OCI-LY1 (cell line): ENCODE measurements at regions not wholly inside any gene's neighbourhood (a gene's known extent, or its start where the extent isn't known, plus 50 kb on each side); places are given as distances from the start of the nearest gene placed in this dataset.

ENCODE experiments used
- H2AFZ ChIP-seq: fragments of 200-600 bp; sonication (generic), shearing (Covaris generic); 2 replicates; pipeline ENCODE4 v1.6.0; 2014; ENCODE audit warnings: antibody characterized with exemption, mild to moderate bottlenecking, low read length
- H3F3A ChIP-seq: fragments of 200-600 bp; sonication (generic), shearing (Covaris generic); 2 replicates; pipeline ENCODE4 v1.6.0; 2014; ENCODE audit warnings: mild to moderate bottlenecking, antibody characterized with exemption, low read length, moderate library complexity; ENCODE audit not compliant: insufficient read depth
- H3K27ac ChIP-seq: fragments of 200-600 bp; sonication (generic); 2 replicates; pipeline ENCODE4 v1.5.1; 2014; ENCODE audit warnings: low read length, mixed run types, mild to moderate bottlenecking, low read depth; ENCODE audit not compliant: poor library complexity, severe bottlenecking
- H3K27me3 ChIP-seq: fragments of 200-600 bp; sonication (generic); 2 replicates; pipeline ENCODE4 v1.6.0; 2014; ENCODE audit warnings: antibody characterized with exemption, mild to moderate bottlenecking, low read length, moderate library complexity; ENCODE audit not compliant: insufficient read depth
- H3K36me3 ChIP-seq: fragments of 200-600 bp; sonication (generic); 2 replicates; pipeline ENCODE4 v1.6.1; 2014; ENCODE audit warnings: mild to moderate bottlenecking, antibody characterized with exemption, low read length, moderate library complexity, mixed read lengths; ENCODE audit not compliant: insufficient read depth
- H3K4me1 ChIP-seq: fragments of 200-600 bp; sonication (generic); 2 replicates; pipeline ENCODE4 v1.5.1; 2014; ENCODE audit warnings: mild to moderate bottlenecking, low read length, moderate library complexity; ENCODE audit not compliant: insufficient read depth, severe bottlenecking
- H3K4me2 ChIP-seq: fragments of 200-600 bp; sonication (generic), shearing (Covaris generic); 2 replicates; pipeline ENCODE4 v1.6.1; 2014; ENCODE audit warnings: low read length
- H3K4me3 ChIP-seq: fragments of 200-600 bp; sonication (generic); 2 replicates; pipeline ENCODE4 v1.5.1; 2014; ENCODE audit warnings: low read length, low read depth, mild to moderate bottlenecking, mixed read lengths; ENCODE audit not compliant: poor library complexity, severe bottlenecking
- H3K79me2 ChIP-seq: fragments of 200-600 bp; shearing (Covaris generic); 2 replicates; pipeline ENCODE4 v1.6.1; 2016; ENCODE audit warnings: mixed run types, low read length, mixed read lengths; ENCODE audit not compliant: insufficient read depth
- H3K9ac ChIP-seq: fragments of 200-600 bp; sonication (generic), shearing (Covaris generic); 2 replicates; pipeline ENCODE4 v1.6.1; 2014; ENCODE audit warnings: mild to moderate bottlenecking, low read length, mixed read lengths
- H3K9me2 ChIP-seq: fragments of 200-600 bp; sonication (generic), shearing (Covaris generic); 2 replicates; pipeline ENCODE4 v1.6.1; 2014; ENCODE audit warnings: low read depth, mild to moderate bottlenecking, low read length, mixed read lengths
- H3K9me3 ChIP-seq: fragments of 200-600 bp; shearing (Covaris generic); 2 replicates; pipeline ENCODE4 v1.6.1; 2014; ENCODE audit warnings: low read length, mixed read lengths
- H4K20me1 ChIP-seq: fragments of 200-600 bp; sonication (generic), shearing (Covaris generic); 2 replicates; pipeline ENCODE4 v1.6.0; 2016; ENCODE audit warnings: mild to moderate bottlenecking, low read length; ENCODE audit not compliant: insufficient read depth
- CTCF ChIP-seq: fragments of 200-600 bp; sonication (generic), shearing (Covaris generic); IDR thresholded peaks from 2 replicates; pipeline ENCODE4 v1.5.1; 2017; ENCODE audit warnings: mild to moderate bottlenecking, antibody characterized with exemption, low read length, moderate library complexity, mixed read lengths
- EZH2 ChIP-seq: fragments of 200-600 bp; sonication (generic), shearing (Covaris generic); IDR thresholded peaks from 2 replicates; pipeline ENCODE4 v1.8.0; 2017; ENCODE audit warnings: borderline replicate concordance, mixed run types, mild to moderate bottlenecking, antibody characterized with exemption, low read length, moderate library complexity, mixed read lengths

DNA sequence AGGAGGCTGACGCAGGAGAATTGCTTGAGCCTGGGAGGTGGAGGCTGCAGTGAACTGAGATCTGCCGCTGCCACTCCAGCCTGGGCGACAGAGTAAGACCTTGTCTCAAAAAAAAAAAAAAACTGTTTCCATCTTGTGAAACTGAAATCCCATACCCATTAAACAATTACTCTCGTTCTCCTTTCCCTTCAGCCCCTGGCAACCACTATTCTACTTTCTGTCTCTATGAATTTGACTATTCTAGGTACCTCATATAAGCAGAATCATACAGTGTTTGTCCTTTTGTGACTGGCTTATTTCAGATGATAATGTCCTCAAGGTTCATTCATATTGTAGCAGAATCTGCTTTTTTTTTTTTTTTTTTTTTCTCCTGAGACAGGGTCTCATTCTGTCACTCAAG lies 51.5 kb upstream of the UBE2E1 start:
- Histone ChIP-seq H3K4me1 (peaks cover 21% of the 10 kb centered on the region), H3K9ac (no peak overlapping the region), H3K79me2 (no peaks in the 10 kb centered on the region), H3K9me2 (no peaks in the 10 kb centered on the region), H3K36me3 (no peaks in the 10 kb centered on the region), H2AFZ (no peak overlapping the region), H3F3A (no peaks in the 10 kb centered on the region), H4K20me1 (no peaks in the 10 kb centered on the region), H3K4me3 (no peak overlapping the region), H3K4me2 (no peak overlapping the region), H3K27me3 (no peaks in the 10 kb centered on the region), H3K27ac (no peak overlapping the region), H3K9me3 (no peaks in the 10 kb centered on the region)
- TF ChIP-seq EZH2 (no peak), CTCF (no peak)
